Peyer's patch (tissue), 4 donors: ENCODE measurements at regions not wholly inside any gene's neighbourhood (a gene's known extent, or its start where the extent isn't known, plus 50 kb on each side); places are given as distances from the start of the nearest gene placed in this dataset.

Experiments used
- CTCF ChIP-seq, 6 experiments: fragments of 450-650 bp in 4 of 6; fragments of 200-600 bp in 2 of 6; sonication (generic) in 1 of 6; IDR thresholded peaks; one replicate each; pipeline ENCODE4 v1.5.1; 2017 to 2019; ENCODE audit warnings: antibody characterized with exemption in 6 of 6, mild to moderate bottlenecking in 3 of 6, moderate library complexity in 1 of 6
- POLR2A ChIP-seq, 2 donors: fragments of 450-650 bp; IDR thresholded peaks; one replicate each; pipeline ENCODE4 v1.5.1; 2017; ENCODE audit warnings: antibody characterized with exemption in 2 of 2, mild to moderate bottlenecking in 2 of 2, moderate library complexity in 2 of 2

GRCh38 chr4:189299706-189300105, 641.0 kb upstream of the FRG1 start:
- TF ChIP-seq CTCF (IDR thresholded peaks at IDR 0.05) (no peak), POLR2A (IDR thresholded peaks at IDR 0.05) (no peak)
